ENCODE measurements at regions not wholly inside any gene's neighbourhood (a gene's known extent, or its start where the extent isn't known, plus 50 kb on each side); places are given as distances from the start of the nearest gene placed in this dataset.

- Histone ChIP-seq H3K27me3 (ENCODE audit: insufficient read depth, low read length) (no peaks in the 10 kb centered on the region), H3K4me1 (ENCODE audit: insufficient read depth, low read length) (no peaks in the 10 kb centered on the region), H3K9me3 (ENCODE audit: insufficient read depth, low read depth, low read length) (no peaks in the 10 kb centered on the region), H3K36me3 (ENCODE audit: insufficient read depth, low read length) (no peaks in the 10 kb centered on the region), H3K79me2 (ENCODE audit: insufficient read depth, low read length) (no peaks in the 10 kb centered on the region), H3K9ac (ENCODE audit: low read length) (no peak overlapping the region), H2AFZ (ENCODE audit: low read depth, low read length) (no peak overlapping the region), H3K4me3 (ENCODE audit: insufficient read depth, low read depth, low read length) (no peak overlapping the region), H3K27ac (ENCODE audit: low read depth, low read length) (no peak overlapping the region), H4K20me1 (ENCODE audit: insufficient read depth, low read length) (no peaks in the 10 kb centered on the region), H3K4me2 (ENCODE audit: low read length) (no peak overlapping the region)
- no peak for FAIRE-seq
- H3K27me3 Mint-ChIP-seq (ENCODE audit: low read depth, unreplicated experiment), result no peaks in the 10 kb centered on the region
- H3K36me3 Mint-ChIP-seq (ENCODE audit: low read depth, unreplicated experiment), result no peaks in the 10 kb centered on the region
- H3K4me1 Mint-ChIP-seq (ENCODE audit: low read depth, unreplicated experiment), result no peaks in the 10 kb centered on the region
- no peak overlapping the region for H3K4me3 Mint-ChIP-seq (ENCODE audit: unreplicated experiment)
- no peak for DNase-seq (ENCODE audit: low read depth)
- TF ChIP-seq EZH2 (IDR thresholded peaks at IDR 0.05; ENCODE audit: insufficient read depth, low read length), result no peak
- no peak for TF ChIP-seq CTCF (IDR thresholded peaks at IDR 0.05; ENCODE audit: insufficient read depth, low read depth, low read length)
- H3K27ac Mint-ChIP-seq (ENCODE audit: unreplicated experiment), result no peak overlapping the region
- peaks cover 2% of the 10 kb centered on the region for H3K9me3 Mint-ChIP-seq (ENCODE audit: unreplicated experiment)
These were observed 73.3 kb upstream of the FSIP2 start for GRCh38 chr2:185665251-185665814.

GRCh38 chr2:185667452-185667851, 71.2 kb upstream of the FSIP2 start:
- no peaks in the 10 kb centered on the region for H3K4me1 ChIP-seq (ENCODE audit: insufficient read depth, low read length)
- no peak overlapping the region for H2AFZ ChIP-seq (ENCODE audit: low read depth, low read length)
- no peaks in the 10 kb centered on the region for H3K79me2 ChIP-seq (ENCODE audit: insufficient read depth, low read length)
- H4K20me1 ChIP-seq (ENCODE audit: insufficient read depth, low read length), result no peaks in the 10 kb centered on the region
- TF ChIP-seq EZH2 (IDR thresholded peaks at IDR 0.05; ENCODE audit: insufficient read depth, low read length), result no peak
- no peak for TF ChIP-seq CTCF (IDR thresholded peaks at IDR 0.05; ENCODE audit: insufficient read depth, low read depth, low read length)
- Mint-ChIP-seq H3K27me3 (ENCODE audit: low read depth, unreplicated experiment) (no peaks in the 10 kb centered on the region), H3K4me1 (ENCODE audit: low read depth, unreplicated experiment) (no peaks in the 10 kb centered on the region), H3K27ac (ENCODE audit: unreplicated experiment) (no peak overlapping the region), H3K9me3 (ENCODE audit: unreplicated experiment) (peaks cover 2% of the 10 kb centered on the region), H3K36me3 (ENCODE audit: low read depth, unreplicated experiment) (no peaks in the 10 kb centered on the region), H3K4me3 (ENCODE audit: unreplicated experiment) (no peak overlapping the region)
- H3K9me3 ChIP-seq (ENCODE audit: insufficient read depth, low read depth, low read length), result no peaks in the 10 kb centered on the region
- no peaks in the 10 kb centered on the region for H3K36me3 ChIP-seq (ENCODE audit: insufficient read depth, low read length)
- no peaks in the 10 kb centered on the region for H3K27me3 ChIP-seq (ENCODE audit: insufficient read depth, low read length)
- no peak for DNase-seq (ENCODE audit: low read depth)
- no peak overlapping the region for H3K4me2 ChIP-seq (ENCODE audit: low read length)
- no peak overlapping the region for H3K27ac ChIP-seq (ENCODE audit: low read depth, low read length)
- peak; percentile 13 for FAIRE-seq
- no peak overlapping the region for H3K4me3 ChIP-seq (ENCODE audit: insufficient read depth, low read depth, low read length)
- no peak overlapping the region for H3K9ac ChIP-seq (ENCODE audit: low read length)

GRCh38 chr2:185668710-185669109, 69.9 kb upstream of the FSIP2 start:
- FAIRE-seq (no peak), DNase-seq (ENCODE audit: low read depth) (no peak)
- no peaks in the 10 kb centered on the region for H3K27me3 Mint-ChIP-seq (ENCODE audit: low read depth, unreplicated experiment)
- Histone ChIP-seq H3K79me2 (ENCODE audit: insufficient read depth, low read length) (no peaks in the 10 kb centered on the region), H3K9ac (ENCODE audit: low read length) (no peak overlapping the region), H3K27me3 (ENCODE audit: insufficient read depth, low read length) (no peaks in the 10 kb centered on the region), H3K4me3 (ENCODE audit: insufficient read depth, low read depth, low read length) (no peak overlapping the region), H3K4me2 (ENCODE audit: low read length) (no peak overlapping the region), H4K20me1 (ENCODE audit: insufficient read depth, low read length) (no peaks in the 10 kb centered on the region), H3K27ac (ENCODE audit: low read depth, low read length) (no peak overlapping the region), H2AFZ (ENCODE audit: low read depth, low read length) (no peak overlapping the region), H3K9me3 (ENCODE audit: insufficient read depth, low read depth, low read length) (no peaks in the 10 kb centered on the region), H3K4me1 (ENCODE audit: insufficient read depth, low read length) (no peaks in the 10 kb centered on the region), H3K36me3 (ENCODE audit: insufficient read depth, low read length) (no peaks in the 10 kb centered on the region)
- H3K4me3 Mint-ChIP-seq (ENCODE audit: unreplicated experiment), result no peak overlapping the region
- peak overlapping the region; percentile 23 for H3K27ac Mint-ChIP-seq (ENCODE audit: unreplicated experiment)
- H3K9me3 Mint-ChIP-seq (ENCODE audit: unreplicated experiment), result peaks cover 2% of the 10 kb centered on the region
- H3K4me1 Mint-ChIP-seq (ENCODE audit: low read depth, unreplicated experiment), result no peaks in the 10 kb centered on the region
- no peaks in the 10 kb centered on the region for H3K36me3 Mint-ChIP-seq (ENCODE audit: low read depth, unreplicated experiment)
- TF ChIP-seq CTCF (IDR thresholded peaks at IDR 0.05; ENCODE audit: insufficient read depth, low read depth, low read length) (no peak), EZH2 (IDR thresholded peaks at IDR 0.05; ENCODE audit: insufficient read depth, low read length) (no peak)
